ENCODE measurements at regions not wholly inside any gene's neighbourhood (a gene's known extent, or its start where the extent isn't known, plus 50 kb on each side); places are given as distances from the start of the nearest gene placed in this dataset.
A peak's percentile ranks its signal among the peaks of the same experiment; 100 is the strongest.

- no peak for TF ChIP-seq CTCF (IDR thresholded peaks at IDR 0.05)
- DNase-seq (ENCODE audit: extremely low spot score, unreplicated experiment): peak; percentile 76
- Mint-ChIP-seq H3K4me3 (ENCODE audit: unreplicated experiment) (no peak overlapping the region), H3K36me3 (ENCODE audit: unreplicated experiment) (no peaks in the 10 kb centered on the region), H3K27ac (ENCODE audit: unreplicated experiment) (no peak overlapping the region), H3K27me3 (ENCODE audit: unreplicated experiment) (peaks cover 14% of the 10 kb centered on the region), H3K4me1 (ENCODE audit: unreplicated experiment) (no peaks in the 10 kb centered on the region), H3K9me3 (ENCODE audit: unreplicated experiment) (no peaks in the 10 kb centered on the region)
These were observed 200.5 kb downstream of the KLF13 start for GRCh38 chr15:31526916-31527690.

GRCh38 chr15:31528846-31529245 is 202.2 kb downstream of the KLF13 start:
- TF ChIP-seq CTCF (IDR thresholded peaks at IDR 0.05): no peak
- Mint-ChIP-seq H3K36me3 (ENCODE audit: unreplicated experiment) (no peaks in the 10 kb centered on the region), H3K4me1 (ENCODE audit: unreplicated experiment) (no peaks in the 10 kb centered on the region), H3K27me3 (ENCODE audit: unreplicated experiment) (peaks cover 19% of the 10 kb centered on the region), H3K9me3 (ENCODE audit: unreplicated experiment) (peaks cover under 1% of the 10 kb centered on the region), H3K4me3 (ENCODE audit: unreplicated experiment) (no peak overlapping the region), H3K27ac (ENCODE audit: unreplicated experiment) (no peak overlapping the region)
- peak; percentile 60 for DNase-seq (ENCODE audit: extremely low spot score, unreplicated experiment)

GRCh38 chr15:31537770-31538592 is 211.3 kb downstream of the KLF13 start:
- no peak for DNase-seq (ENCODE audit: extremely low spot score, unreplicated experiment)
- Mint-ChIP-seq H3K9me3 (ENCODE audit: unreplicated experiment) (peaks cover 7% of the 10 kb centered on the region), H3K36me3 (ENCODE audit: unreplicated experiment) (no peaks in the 10 kb centered on the region), H3K4me1 (ENCODE audit: unreplicated experiment) (no peaks in the 10 kb centered on the region), H3K27ac (ENCODE audit: unreplicated experiment) (no peak overlapping the region), H3K4me3 (ENCODE audit: unreplicated experiment) (no peak overlapping the region), H3K27me3 (ENCODE audit: unreplicated experiment) (peaks cover 56% of the 10 kb centered on the region)
- no peak for TF ChIP-seq CTCF (IDR thresholded peaks at IDR 0.05)

- no peak overlapping the region for H3K4me3 Mint-ChIP-seq (ENCODE audit: unreplicated experiment)
- no peak for TF ChIP-seq CTCF (IDR thresholded peaks at IDR 0.05)
- no peaks in the 10 kb centered on the region for H3K9me3 Mint-ChIP-seq (ENCODE audit: unreplicated experiment)
- no peaks in the 10 kb centered on the region for H3K4me1 Mint-ChIP-seq (ENCODE audit: unreplicated experiment)
- DNase-seq (ENCODE audit: extremely low spot score, unreplicated experiment): no peak
- H3K36me3 Mint-ChIP-seq (ENCODE audit: unreplicated experiment): no peaks in the 10 kb centered on the region
- H3K27ac Mint-ChIP-seq (ENCODE audit: unreplicated experiment): no peak overlapping the region
- H3K27me3 Mint-ChIP-seq (ENCODE audit: unreplicated experiment): peaks cover 68% of the 10 kb centered on the region
These were observed 214.0 kb downstream of the KLF13 start for GRCh38 chr15:31540633-31541032.

- H3K9me3 Mint-ChIP-seq (ENCODE audit: unreplicated experiment): no peaks in the 10 kb centered on the region
- TF ChIP-seq CTCF (IDR thresholded peaks at IDR 0.05): no peak
- peaks cover 67% of the 10 kb centered on the region for H3K27me3 Mint-ChIP-seq (ENCODE audit: unreplicated experiment)
- H3K36me3 Mint-ChIP-seq (ENCODE audit: unreplicated experiment): no peaks in the 10 kb centered on the region
- no peak overlapping the region for H3K4me3 Mint-ChIP-seq (ENCODE audit: unreplicated experiment)
- no peaks in the 10 kb centered on the region for H3K4me1 Mint-ChIP-seq (ENCODE audit: unreplicated experiment)
- H3K27ac Mint-ChIP-seq (ENCODE audit: unreplicated experiment): no peak overlapping the region
- no peak for DNase-seq (ENCODE audit: extremely low spot score, unreplicated experiment)
These were observed 217.7 kb downstream of the KLF13 start for GRCh38 chr15:31544361-31544760.
